HepG2 (cell line): ENCODE measurements at regions not wholly inside any gene's neighbourhood (a gene's known extent, or its start where the extent isn't known, plus 50 kb on each side); places are given as distances from the start of the nearest gene placed in this dataset.

Experiments used
- ATAC-seq: fragments of 200-7000 bp; cut with Tn5 transposase; 3 replicates; pipeline ENCODE4 v1.9.1; 2020; ENCODE audit warnings: mild to moderate bottlenecking, moderate library complexity
- BruUV-seq: library from RNA; stranded (reverse); fragments of 400-500 nt; replicated peaks from 2 replicates; lab custom pipeline; 2021; lab: Mats Ljungman, UMichigan
- CTCF ChIA-PET: fragments of 300-600 bp; formaldehyde crosslinking; extraction: SDS; loops from one replicate; lab custom pipeline; 2021; ENCODE audit warnings: low total read pairs, inconsistent platforms, low intra/inter-chr PET ratio; lab: Yijun Ruan, JAX
- POLR2A ChIA-PET: fragments of 350-600 bp; sonication (Branson Sonifier 250); formaldehyde crosslinking; loops from one replicate; lab custom pipeline; 2020; ENCODE audit warnings: antibody characterized with exemption, inconsistent platforms; lab: Yijun Ruan, JAX
- DNase-seq: peaks from one replicate; pipeline ENCODE4 v3.0.0-alpha.2; 2015; ENCODE audit warnings: low spot score
- FAIRE-seq: peaks from 3 replicates; lab custom pipeline; 2011; peaks lifted over from hg19 to GRCh38; lab: Jason Lieb, UNC
- H2AFZ ChIP-seq: one replicate; pipeline ENCODE4 v1.6.1; 2011; ENCODE audit warnings: low read length, inconsistent platforms
- H3K27ac ChIP-seq: fragments of 300-600 bp; 3 replicates; pipeline ENCODE4 v1.8.0; 2011; ENCODE audit warnings: mixed run types, mild to moderate bottlenecking, mixed read lengths, low read length, inconsistent platforms; ENCODE audit not compliant: insufficient read depth; ENCODE audit errors: extremely low read length
- H3K27me3 ChIP-seq, 2 experiments: fragments of 200-600 bp in 1 of 2; 2 replicates in 1 of 2; 3 replicates in 1 of 2; pipeline versions ENCODE4 v1.6.0 to v1.8.0; 2011; ENCODE audit warnings: low read length in 2 of 2, mild to moderate bottlenecking in 2 of 2, moderate library complexity in 2 of 2, inconsistent platforms in 1 of 2; ENCODE audit not compliant: insufficient read depth in 2 of 2, control insufficient read depth in 1 of 2
- H3K36me3 ChIP-seq, 2 experiments: fragments of 200-600 bp in 1 of 2; replicated peaks in 1 of 2; 2 replicates in 1 of 2; 3 replicates in 1 of 2; pipeline versions ENCODE4 v1.5.1 to v1.8.0; 2011; ENCODE audit warnings: low read length in 2 of 2, inconsistent platforms in 1 of 2; ENCODE audit not compliant: insufficient read depth in 2 of 2, control insufficient read depth in 1 of 2
- H3K4me1 ChIP-seq: 2 replicates; pipeline ENCODE4 v1.5.1; 2012; ENCODE audit warnings: low read length, inconsistent platforms; ENCODE audit not compliant: insufficient read depth
- H3K4me2 ChIP-seq: 2 replicates; pipeline ENCODE4 v1.6.0; 2011; ENCODE audit warnings: low read depth, low read length, inconsistent platforms
- H3K4me3 ChIP-seq, 3 experiments: fragments of 200-600 bp in 1 of 3; sonication (generic), shearing (Covaris generic) in 1 of 3; replicated peaks in 1 of 3; 2 replicates each; pipeline ENCODE4 v1.5.1; 2011 to 2016; ENCODE audit warnings: low read length in 3 of 3, inconsistent platforms in 2 of 3, low read depth in 2 of 3, mild to moderate bottlenecking in 2 of 3, control low read depth in 1 of 3, mixed read lengths in 1 of 3; ENCODE audit not compliant: insufficient read depth in 1 of 3
- H3K79me2 ChIP-seq: one replicate; pipeline ENCODE4 v1.6.1; 2011; ENCODE audit warnings: low read length, inconsistent platforms; ENCODE audit not compliant: insufficient read depth
- H3K9ac ChIP-seq: 2 replicates; pipeline ENCODE4 v1.6.0; 2011; ENCODE audit warnings: mild to moderate bottlenecking, low read depth, low read length, inconsistent platforms; ENCODE audit not compliant: insufficient read depth
- H3K9me3 ChIP-seq: 2 replicates; pipeline ENCODE4 v1.5.1; 2012; ENCODE audit warnings: mild to moderate bottlenecking, low read length
- H4K20me1 ChIP-seq: 2 replicates; pipeline ENCODE4 v1.6.0; 2011; ENCODE audit warnings: inconsistent platforms, mild to moderate bottlenecking, low read length, moderate library complexity; ENCODE audit not compliant: insufficient read depth
- E2F1 ChIP-seq: sonication (generic); formaldehyde crosslinking; IDR thresholded peaks from 2 replicates; pipeline ENCODE4 v1.5.0; 2020; ENCODE audit warnings: missing genetic modification reagents
- MAFG ChIP-seq: sonication (generic); formaldehyde crosslinking; IDR thresholded peaks from 2 replicates; pipeline ENCODE4 v1.5.1; 2020; ENCODE audit warnings: mild to moderate bottlenecking, missing genetic modification reagents
- MZF1 ChIP-seq: sonication (generic); formaldehyde crosslinking; IDR thresholded peaks from 2 replicates; pipeline ENCODE4 v1.8.1; 2023; ENCODE audit warnings: mild to moderate bottlenecking, missing genetic modification reagents, borderline replicate concordance
- NFATC3 ChIP-seq: sonication (generic); formaldehyde crosslinking; IDR thresholded peaks from 2 replicates; pipeline ENCODE4 v1.5.1; 2020; ENCODE audit warnings: mild to moderate bottlenecking, missing genetic modification reagents
- SNAI1 ChIP-seq: sonication (generic); formaldehyde crosslinking; IDR thresholded peaks from 2 replicates; pipeline ENCODE4 v1.5.0; 2020; ENCODE audit warnings: mild to moderate bottlenecking, missing genetic modification reagents, borderline replicate concordance
- TBX3 ChIP-seq: fragments of 450-650 bp; IDR thresholded peaks from 2 replicates; pipeline ENCODE4 v1.6.1; 2017; ENCODE audit warnings: antibody characterized with exemption, mild to moderate bottlenecking, inconsistent platforms, borderline replicate concordance
- ZNF350 ChIP-seq: sonication (generic); formaldehyde crosslinking; IDR thresholded peaks from 2 replicates; pipeline ENCODE4 v1.4.0; 2020; ENCODE audit warnings: mild to moderate bottlenecking, low read depth, missing genetic modification reagents, borderline replicate concordance
- WGBS: methylation state at CpG from one replicate; pipeline ENCODE4 v1.1.6; 2017; ENCODE audit warnings: low lambda C conversion rate; 5-methylcytosine and 5-hydroxymethylcytosine counted together
- in situ Hi-C: cut with HindIII; loops from 2 replicates; pipeline ENCODE4 v1.10.0; 2017; ENCODE audit warnings: low pct_unique_long_range_greater_than_20kb; ENCODE audit not compliant: extremely low pct_ligation_motif_present
- intact Hi-C: fragments of 100-400 bp; cut with micrococcal nuclease; formaldehyde crosslinking; loops from one replicate; pipeline ENCODE4 v1.10.0; 2022; ENCODE audit not compliant: unreplicated experiment

- TF ChIP-seq TBX3 (no peak), MAFG (CRISPR knock-in tag) (no peak), ZNF350 (no peak)
Observed at GRCh38 chr7:26083113-26083512, 68.9 kb upstream of the NFE2L3 start (continued).

- no peaks in the 10 kb centered on the region for H3K36me3 ChIP-seq
- H3K79me2 ChIP-seq, result no peaks in the 10 kb centered on the region
- ATAC-seq (no peak), DNase-seq (no peak), FAIRE-seq (no peak)
- H3K4me3 ChIP-seq, result no peak overlapping the region
- TF ChIP-seq SNAI1 (CRISPR knock-in tag) (no peak), E2F1 (CRISPR knock-in tag) (no peak), NFATC3 (no peak), MZF1 (CRISPR knock-in tag) (no peak)
- intact Hi-C loops (loop anchor here (5.0 kb wide), 1 partner anchor 203 kb away; no protein-coding TSS in a partner anchor), in situ Hi-C loops (loop anchor here (25.0 kb wide), 2 partner anchors 578 to 1078 kb away; partner anchors contain the start of genes HOXA10, HOXA3, HOXA7 and HOXA9)
- ChIA-PET CTCF (no interaction called here), POLR2A (no interaction called here)
- no peaks in the 10 kb centered on the region for H3K27me3 ChIP-seq
- no peak overlapping the region for H3K27ac ChIP-seq
- no peak overlapping the region for H3K4me2 ChIP-seq
- H3K4me1 ChIP-seq, result peaks cover 25% of the 10 kb centered on the region
- no peaks in the 10 kb centered on the region for H3K9me3 ChIP-seq
- no peaks in the 10 kb centered on the region for H4K20me1 ChIP-seq
- WGBS, result 77% methylated on average over 7 of the region's 7 CpGs
- no peak overlapping the region for H3K9ac ChIP-seq
- no TSS peak for BruUV-seq
- no peak overlapping the region for H2AFZ ChIP-seq
Observed at GRCh38 chr7:26084418-26084817, 67.6 kb upstream of the NFE2L3 start.
